Natural killer cell (primary cell): ENCODE measurements at regions not wholly inside any gene's neighbourhood (a gene's known extent, or its start where the extent isn't known, plus 50 kb on each side); places are given as distances from the start of the nearest gene placed in this dataset.

Experiments
- ATAC-seq, 3 donors: fragments of 150-1000 bp in 2 of 3; fragments of 200-7000 bp in 1 of 3; cut with Tn5 transposase; 1 replicate in 1 of 3; 2 replicates in 2 of 3; pipeline ENCODE4 v1.10.0; 2021; ENCODE audit warnings: mild to moderate bottlenecking in 2 of 3, moderate library complexity in 2 of 3
- DNase-seq, 2 donors: peaks; one replicate each; pipeline versions ENCODE4 v3.0.0 to v3.0.0-alpha.2; 2013 to 2021; ENCODE audit warnings: mixed read lengths in 1 of 2
- H3K27ac ChIP-seq: one replicate; pipeline ENCODE4 v1.5.1; 2013; ENCODE audit warnings: mild to moderate bottlenecking, low read length
- H3K27me3 ChIP-seq: one replicate; pipeline ENCODE4 v1.6.1; 2013; ENCODE audit warnings: low read length; ENCODE audit not compliant: control insufficient read depth, insufficient read depth
- H3K36me3 ChIP-seq: one replicate; pipeline ENCODE4 v1.6.1; 2013; ENCODE audit warnings: low read length; ENCODE audit not compliant: control insufficient read depth, insufficient read depth
- H3K4me1 ChIP-seq: one replicate; pipeline ENCODE4 v1.6.1; 2013; ENCODE audit warnings: low read length; ENCODE audit not compliant: control insufficient read depth, insufficient read depth
- H3K4me3 ChIP-seq: one replicate; pipeline ENCODE4 v1.5.1; 2013; ENCODE audit warnings: low read length
- H3K9me3 ChIP-seq: one replicate; pipeline ENCODE4 v1.6.1; 2013; ENCODE audit warnings: low read length; ENCODE audit not compliant: control insufficient read depth, insufficient read depth
- H3K27ac Mint-ChIP-seq, 2 donors: one replicate each; pipeline ENCODE4 v1.8.0; 2022; ENCODE audit warnings: mild to moderate bottlenecking in 2 of 2, mixed read lengths in 2 of 2, moderate library complexity in 1 of 2
- H3K27me3 Mint-ChIP-seq, 2 donors: one replicate each; pipeline ENCODE4 v1.8.0; 2022; ENCODE audit warnings: low read depth in 2 of 2, mixed read lengths in 2 of 2
- H3K36me3 Mint-ChIP-seq: one replicate; pipeline ENCODE4 v1.8.0; 2022; ENCODE audit warnings: mixed read lengths
- H3K4me1 Mint-ChIP-seq, 2 donors: one replicate each; pipeline ENCODE4 v1.8.0; 2022; ENCODE audit warnings: mixed read lengths in 2 of 2
- H3K4me3 Mint-ChIP-seq: one replicate; pipeline ENCODE4 v1.8.0; 2022; ENCODE audit warnings: mild to moderate bottlenecking, moderate library complexity, mixed read lengths
- H3K9me3 Mint-ChIP-seq, 2 donors: one replicate each; pipeline ENCODE4 v1.8.0; 2022; ENCODE audit warnings: mixed read lengths in 2 of 2
- WGBS: methylation state at CpG from one replicate; pipeline ENCODE4 v1.1.7; 2013; ENCODE audit warnings: missing lambda C conversion rate; ENCODE audit not compliant: insufficient coverage; 5-methylcytosine and 5-hydroxymethylcytosine counted together
- intact Hi-C: fragments of 100-400 bp; cut with micrococcal nuclease; formaldehyde crosslinking; loops from one replicate; pipeline ENCODE4 v1.14.2; 2022
- TF ChIP-seq, protein P1 (sequence below): fragments of 200-600 bp; IDR thresholded peaks from one replicate; pipeline ENCODE4 v1.8.0; 2022; ENCODE audit warnings: antibody characterized with exemption

DNA sequence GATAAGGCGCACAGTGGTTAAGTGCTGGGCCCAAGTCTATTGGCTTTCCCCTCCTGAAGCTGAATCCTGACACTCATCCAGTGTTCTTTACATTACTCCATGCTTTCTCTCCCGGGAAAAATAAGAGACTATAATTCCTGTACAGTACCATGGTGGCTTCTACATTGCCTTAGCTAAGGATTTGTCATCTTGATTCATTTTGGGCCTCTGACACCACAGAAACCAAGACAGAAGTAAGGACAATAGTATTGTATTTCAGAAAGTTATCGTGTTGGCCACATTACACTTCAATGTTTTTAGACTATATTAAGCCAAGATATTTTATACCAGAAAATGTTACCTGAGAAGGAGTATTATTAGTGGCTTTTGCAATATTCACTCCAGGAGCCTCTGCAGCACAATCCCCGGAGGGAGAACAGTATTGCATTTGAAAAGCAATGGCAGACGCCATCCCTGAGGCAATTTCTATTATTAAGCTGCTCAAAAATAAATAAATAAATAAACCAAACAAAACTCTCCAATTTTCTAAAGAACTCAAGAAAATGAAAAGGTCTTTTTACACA is 267.9 kb downstream of the ENC1 start:
- Mint-ChIP-seq H3K27me3 (peaks cover 0 to 6% of the 10 kb centered on the region in 2 donors), H3K9me3 (no peaks in the 10 kb centered on the region), H3K36me3 (no peaks in the 10 kb centered on the region), H3K27ac (no peak overlapping the region), H3K4me1 (no peaks in the 10 kb centered on the region), H3K4me3 (no peak overlapping the region)
- ATAC-seq (no peak), DNase-seq (no peak)
- Histone ChIP-seq H3K4me1 (no peaks in the 10 kb centered on the region), H3K27ac (no peak overlapping the region), H3K9me3 (no peaks in the 10 kb centered on the region), H3K4me3 (no peak overlapping the region), H3K36me3 (no peaks in the 10 kb centered on the region), H3K27me3 (no peaks in the 10 kb centered on the region)
- 90% methylated on average over 4 of the region's 5 CpGs for WGBS
- TF ChIP-seq, protein P1, sequence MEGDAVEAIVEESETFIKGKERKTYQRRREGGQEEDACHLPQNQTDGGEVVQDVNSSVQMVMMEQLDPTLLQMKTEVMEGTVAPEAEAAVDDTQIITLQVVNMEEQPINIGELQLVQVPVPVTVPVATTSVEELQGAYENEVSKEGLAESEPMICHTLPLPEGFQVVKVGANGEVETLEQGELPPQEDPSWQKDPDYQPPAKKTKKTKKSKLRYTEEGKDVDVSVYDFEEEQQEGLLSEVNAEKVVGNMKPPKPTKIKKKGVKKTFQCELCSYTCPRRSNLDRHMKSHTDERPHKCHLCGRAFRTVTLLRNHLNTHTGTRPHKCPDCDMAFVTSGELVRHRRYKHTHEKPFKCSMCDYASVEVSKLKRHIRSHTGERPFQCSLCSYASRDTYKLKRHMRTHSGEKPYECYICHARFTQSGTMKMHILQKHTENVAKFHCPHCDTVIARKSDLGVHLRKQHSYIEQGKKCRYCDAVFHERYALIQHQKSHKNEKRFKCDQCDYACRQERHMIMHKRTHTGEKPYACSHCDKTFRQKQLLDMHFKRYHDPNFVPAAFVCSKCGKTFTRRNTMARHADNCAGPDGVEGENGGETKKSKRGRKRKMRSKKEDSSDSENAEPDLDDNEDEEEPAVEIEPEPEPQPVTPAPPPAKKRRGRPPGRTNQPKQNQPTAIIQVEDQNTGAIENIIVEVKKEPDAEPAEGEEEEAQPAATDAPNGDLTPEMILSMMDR = no peak
- intact Hi-C loops = no loop called here

DNA sequence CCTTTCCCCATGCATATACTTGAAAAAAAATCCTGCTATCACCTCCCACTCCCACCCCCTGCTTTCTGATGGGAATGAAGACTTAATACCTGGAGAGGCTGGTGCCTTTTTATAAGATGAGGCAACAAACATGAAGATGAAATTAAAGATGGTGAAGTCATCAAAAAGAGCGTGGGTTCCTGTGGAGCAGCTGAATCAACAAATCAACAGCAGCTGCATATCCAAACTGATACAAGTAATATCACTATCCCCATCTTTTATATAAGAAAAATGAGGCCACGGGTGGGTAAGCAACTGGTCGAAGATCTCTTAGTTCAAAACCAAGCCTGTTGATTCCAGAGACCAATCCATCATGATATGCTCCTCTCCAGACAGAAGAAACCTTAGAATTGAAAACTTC is 268.5 kb downstream of the ENC1 start:
- no peaks in the 10 kb centered on the region for H3K36me3 Mint-ChIP-seq
- H3K4me1 Mint-ChIP-seq = no peaks in the 10 kb centered on the region
- no peak overlapping the region for H3K4me3 ChIP-seq
- no peak overlapping the region for H3K27ac ChIP-seq
- H3K27me3 ChIP-seq = no peaks in the 10 kb centered on the region
- no peak overlapping the region for H3K4me3 Mint-ChIP-seq
- ATAC-seq (no peak), DNase-seq (no peak)
- TF ChIP-seq, protein P1 = no peak
- H3K9me3 Mint-ChIP-seq = no peaks in the 10 kb centered on the region
- no peaks in the 10 kb centered on the region for H3K9me3 ChIP-seq
- peaks cover 0 to 4% of the 10 kb centered on the region in 2 donors for H3K27me3 Mint-ChIP-seq
- H3K4me1 ChIP-seq = no peaks in the 10 kb centered on the region
- intact Hi-C loops = no loop called here
- no peaks in the 10 kb centered on the region for H3K36me3 ChIP-seq
- no peak overlapping the region for H3K27ac Mint-ChIP-seq
- 95% methylated on average over 2 of the region's 3 CpGs for WGBS

DNA sequence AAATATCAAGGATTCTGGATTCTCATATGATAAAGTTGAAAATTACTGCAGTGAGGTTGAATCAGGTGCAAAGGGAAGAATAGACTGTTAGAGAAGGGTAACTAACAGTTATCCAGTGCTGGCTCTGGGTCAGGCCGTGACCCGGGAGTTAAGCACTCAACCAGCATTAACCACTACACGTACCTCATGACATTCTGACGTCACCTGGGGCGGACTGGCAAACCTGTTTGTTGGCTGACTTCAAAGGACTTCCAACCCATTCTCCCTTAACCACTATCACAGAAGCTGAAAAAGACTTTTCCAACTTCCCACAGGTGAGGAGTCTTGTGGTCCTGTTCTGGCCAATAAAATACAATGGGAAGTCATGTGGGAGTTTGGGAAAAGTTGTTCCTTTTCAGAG is 268.9 kb downstream of the ENC1 start:
- no peak overlapping the region for H3K4me3 ChIP-seq
- 84% methylated on average over 5 of the region's 5 CpGs for WGBS
- TF ChIP-seq, protein P1 = no peak
- DNase-seq (no peak), ATAC-seq (no peak)
- Mint-ChIP-seq H3K36me3 (no peaks in the 10 kb centered on the region), H3K4me1 (no peaks in the 10 kb centered on the region), H3K27ac (no peak overlapping the region), H3K27me3 (peaks cover 0 to 3% of the 10 kb centered on the region in 2 donors), H3K9me3 (no peaks in the 10 kb centered on the region), H3K4me3 (no peak overlapping the region)
- no peaks in the 10 kb centered on the region for H3K36me3 ChIP-seq
- H3K27me3 ChIP-seq = no peaks in the 10 kb centered on the region
- H3K9me3 ChIP-seq = no peaks in the 10 kb centered on the region
- H3K27ac ChIP-seq = no peak overlapping the region
- intact Hi-C loops = no loop called here
- H3K4me1 ChIP-seq = no peaks in the 10 kb centered on the region

DNA sequence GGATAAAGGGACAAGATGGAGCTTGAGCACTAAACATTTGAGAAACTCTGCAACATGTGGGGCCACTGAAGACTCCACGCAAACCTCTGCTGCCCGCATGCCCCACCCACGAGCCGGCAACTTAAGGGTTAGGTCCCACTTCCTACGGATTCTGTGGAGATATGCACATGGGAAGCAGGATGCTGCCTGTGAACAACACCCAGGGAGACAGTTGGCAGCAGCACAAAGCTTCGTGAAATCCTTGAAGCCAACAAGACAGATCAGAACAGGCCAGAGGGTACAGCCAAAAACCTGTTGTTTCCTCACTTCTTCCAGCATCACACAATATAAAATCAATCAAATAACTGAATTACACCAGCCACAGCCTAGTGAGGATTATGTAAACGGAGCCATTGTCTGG is 270.4 kb downstream of the ENC1 start:
- Mint-ChIP-seq H3K27me3 (peaks cover 0 to 3% of the 10 kb centered on the region in 2 donors), H3K36me3 (no peaks in the 10 kb centered on the region), H3K9me3 (no peaks in the 10 kb centered on the region), H3K4me1 (no peaks in the 10 kb centered on the region), H3K27ac (no peak overlapping the region), H3K4me3 (no peak overlapping the region)
- intact Hi-C loops = no loop called here
- Histone ChIP-seq H3K9me3 (no peaks in the 10 kb centered on the region), H3K27ac (no peak overlapping the region), H3K4me3 (no peak overlapping the region), H3K4me1 (no peaks in the 10 kb centered on the region), H3K36me3 (no peaks in the 10 kb centered on the region), H3K27me3 (no peaks in the 10 kb centered on the region)
- TF ChIP-seq, protein P1 = no peak
- 87% methylated on average over 7 of the region's 7 CpGs for WGBS
- ATAC-seq (no peak), DNase-seq (no peak)
